ENCODE measurements at regions not wholly inside any gene's neighbourhood (a gene's known extent, or its start where the extent isn't known, plus 50 kb on each side); places are given as distances from the start of the nearest gene placed in this dataset.

DNA sequence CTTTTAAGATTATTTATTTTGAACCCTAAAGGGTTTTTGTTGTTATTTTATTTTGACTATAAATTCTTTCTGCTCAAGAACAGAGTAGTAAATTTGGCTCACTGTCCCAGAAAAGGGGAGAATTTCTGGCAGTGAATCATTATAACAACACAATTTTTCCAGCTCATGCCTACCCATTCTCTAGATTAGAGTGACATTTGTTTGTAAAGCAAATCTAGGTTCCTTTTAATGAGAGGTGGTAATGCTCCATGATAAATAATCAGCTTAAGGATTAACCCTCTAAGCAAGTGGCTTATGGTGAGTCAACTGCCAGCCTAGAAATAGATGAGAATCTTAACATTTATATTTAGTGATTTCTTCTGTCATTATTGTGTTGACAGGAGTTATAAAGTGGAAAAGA lies 409.2 kb downstream of the NFIB start:
- Mint-ChIP-seq H3K27ac (no peak overlapping the region), H3K36me3 (no peaks in the 10 kb centered on the region), H3K4me1 (peaks cover 17% of the 10 kb centered on the region), H3K4me3 (no peak overlapping the region), H3K27me3 (ENCODE audit: insufficient read depth, low read depth) (no peaks in the 10 kb centered on the region), H3K9me3 (peaks cover 17% of the 10 kb centered on the region)
- Histone ChIP-seq H3K4me1 (peaks cover 18% of the 10 kb centered on the region), H2AFZ (replicated peaks) (no peak overlapping the region), H3K27ac (no peak overlapping the region), H3K4me3 (no peak overlapping the region), H3K4me2 (no peak overlapping the region), H3F3A (ENCODE audit: low read depth) (no peaks in the 10 kb centered on the region), H3K36me3 (no peaks in the 10 kb centered on the region), H3K9me3 (ENCODE audit: low read depth) (no peaks in the 10 kb centered on the region), H3K27me3 (no peaks in the 10 kb centered on the region), H3K9ac (no peak overlapping the region), H4K20me1 (ENCODE audit: low read depth) (no peaks in the 10 kb centered on the region), H3K79me2 (ENCODE audit: low read depth) (no peaks in the 10 kb centered on the region)
- TF ChIP-seq EZH2phosphoT487 (IDR thresholded peaks at IDR 0.05) (no peak), EZH2 (IDR thresholded peaks at IDR 0.05) (no peak)
- TF ChIP-seq, protein P1, sequence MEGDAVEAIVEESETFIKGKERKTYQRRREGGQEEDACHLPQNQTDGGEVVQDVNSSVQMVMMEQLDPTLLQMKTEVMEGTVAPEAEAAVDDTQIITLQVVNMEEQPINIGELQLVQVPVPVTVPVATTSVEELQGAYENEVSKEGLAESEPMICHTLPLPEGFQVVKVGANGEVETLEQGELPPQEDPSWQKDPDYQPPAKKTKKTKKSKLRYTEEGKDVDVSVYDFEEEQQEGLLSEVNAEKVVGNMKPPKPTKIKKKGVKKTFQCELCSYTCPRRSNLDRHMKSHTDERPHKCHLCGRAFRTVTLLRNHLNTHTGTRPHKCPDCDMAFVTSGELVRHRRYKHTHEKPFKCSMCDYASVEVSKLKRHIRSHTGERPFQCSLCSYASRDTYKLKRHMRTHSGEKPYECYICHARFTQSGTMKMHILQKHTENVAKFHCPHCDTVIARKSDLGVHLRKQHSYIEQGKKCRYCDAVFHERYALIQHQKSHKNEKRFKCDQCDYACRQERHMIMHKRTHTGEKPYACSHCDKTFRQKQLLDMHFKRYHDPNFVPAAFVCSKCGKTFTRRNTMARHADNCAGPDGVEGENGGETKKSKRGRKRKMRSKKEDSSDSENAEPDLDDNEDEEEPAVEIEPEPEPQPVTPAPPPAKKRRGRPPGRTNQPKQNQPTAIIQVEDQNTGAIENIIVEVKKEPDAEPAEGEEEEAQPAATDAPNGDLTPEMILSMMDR (IDR thresholded peaks at IDR 0.05) = no peak
- DNase-seq (ENCODE audit: low spot score) = no peak

DNA sequence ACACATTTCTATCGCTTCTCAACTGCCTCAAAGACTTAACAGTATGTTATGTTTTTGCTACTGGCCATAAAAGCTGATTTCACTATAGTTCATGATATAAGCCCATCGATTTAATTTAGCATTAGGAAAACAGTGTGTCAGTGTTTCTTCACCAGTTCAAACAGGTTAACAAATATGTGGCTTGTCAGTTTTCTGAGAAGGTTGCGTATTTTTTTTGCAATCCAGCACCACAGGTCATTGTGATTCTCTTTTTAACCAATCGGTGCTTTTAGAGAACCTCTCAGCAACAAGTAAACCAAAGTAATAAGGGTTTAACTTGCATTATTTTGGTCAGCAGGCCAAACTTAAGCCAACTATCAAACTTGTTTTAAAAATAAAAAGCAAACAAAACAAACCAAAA lies 409.6 kb downstream of the NFIB start:
- Histone ChIP-seq H3F3A (ENCODE audit: low read depth) (no peaks in the 10 kb centered on the region), H3K27me3 (no peaks in the 10 kb centered on the region), H3K9me3 (ENCODE audit: low read depth) (no peaks in the 10 kb centered on the region), H3K4me1 (peaks cover 18% of the 10 kb centered on the region), H3K4me3 (no peak overlapping the region), H3K4me2 (no peak overlapping the region), H3K79me2 (ENCODE audit: low read depth) (no peaks in the 10 kb centered on the region), H4K20me1 (ENCODE audit: low read depth) (no peaks in the 10 kb centered on the region), H2AFZ (replicated peaks) (no peak overlapping the region), H3K27ac (no peak overlapping the region), H3K36me3 (no peaks in the 10 kb centered on the region), H3K9ac (no peak overlapping the region)
- Mint-ChIP-seq H3K9me3 (peaks cover 17% of the 10 kb centered on the region), H3K4me3 (no peak overlapping the region), H3K4me1 (peaks cover 19% of the 10 kb centered on the region), H3K36me3 (no peaks in the 10 kb centered on the region), H3K27me3 (ENCODE audit: insufficient read depth, low read depth) (no peaks in the 10 kb centered on the region), H3K27ac (no peak overlapping the region)
- no peak for DNase-seq (ENCODE audit: low spot score)
- TF ChIP-seq, protein P1 (IDR thresholded peaks at IDR 0.05) = no peak
- TF ChIP-seq EZH2phosphoT487 (IDR thresholded peaks at IDR 0.05) (no peak), EZH2 (IDR thresholded peaks at IDR 0.05) (no peak)

DNA sequence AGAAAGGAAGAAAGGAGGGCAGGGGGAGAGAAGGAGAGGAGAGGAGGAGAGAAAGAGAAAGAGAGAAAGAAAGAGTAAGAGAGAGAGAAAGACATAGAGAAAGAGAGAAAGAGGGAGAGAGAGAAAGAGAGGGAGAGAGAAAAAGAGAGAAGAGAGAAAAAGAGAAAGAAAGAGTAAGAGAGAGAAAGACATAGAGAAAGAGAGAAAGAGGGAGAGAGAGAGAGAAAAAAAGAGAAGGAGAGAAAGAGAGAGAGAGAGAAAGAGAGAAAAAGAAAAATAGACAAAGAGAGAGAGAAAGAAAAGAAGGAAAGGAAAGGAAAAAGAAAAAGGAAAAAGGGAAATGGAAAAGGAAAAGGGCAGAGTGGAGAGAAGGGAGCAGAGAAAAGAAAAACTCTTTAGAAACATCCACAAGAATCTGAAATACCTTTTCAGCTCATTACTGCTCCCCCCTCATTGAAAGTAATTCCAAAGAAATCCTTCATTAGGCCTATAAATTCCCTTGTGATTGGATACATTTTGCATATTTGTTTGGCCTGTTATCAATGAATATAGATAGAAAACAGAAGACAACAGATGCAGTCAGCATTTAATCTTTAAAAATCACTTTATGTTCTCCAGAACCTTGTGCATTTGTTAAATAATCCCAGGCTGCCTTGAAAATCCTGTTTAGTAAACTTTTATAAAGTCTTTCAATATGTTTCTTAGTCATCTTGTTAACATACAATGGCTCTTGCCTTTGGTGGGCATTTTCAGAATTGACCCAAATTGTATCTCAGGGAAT lies 411.5 kb downstream of the NFIB start:
- H3K9me3 Mint-ChIP-seq = peaks cover 11% of the 10 kb centered on the region
- TF ChIP-seq, protein P1 (IDR thresholded peaks at IDR 0.05) = no peak
- H3K27me3 Mint-ChIP-seq (ENCODE audit: insufficient read depth, low read depth) = no peaks in the 10 kb centered on the region
- no peak overlapping the region for H3K27ac Mint-ChIP-seq
- peaks cover 23% of the 10 kb centered on the region for H3K4me1 Mint-ChIP-seq
- Histone ChIP-seq H3K79me2 (ENCODE audit: low read depth) (no peaks in the 10 kb centered on the region), H3K4me3 (no peak overlapping the region), H3K4me2 (no peak overlapping the region), H3K4me1 (peaks cover 18% of the 10 kb centered on the region), H3K36me3 (no peaks in the 10 kb centered on the region), H3K9ac (no peak overlapping the region), H3K27me3 (no peaks in the 10 kb centered on the region), H3K9me3 (ENCODE audit: low read depth) (no peaks in the 10 kb centered on the region), H2AFZ (replicated peaks) (no peak overlapping the region), H3F3A (ENCODE audit: low read depth) (no peaks in the 10 kb centered on the region), H3K27ac (no peak overlapping the region), H4K20me1 (ENCODE audit: low read depth) (no peaks in the 10 kb centered on the region)
- DNase-seq (ENCODE audit: low spot score) = no peak
- no peaks in the 10 kb centered on the region for H3K36me3 Mint-ChIP-seq
- H3K4me3 Mint-ChIP-seq = no peak overlapping the region
